Dedifferentiated amniotic fluid mesenchymal stem cell (primary cell): ENCODE measurements at regions not wholly inside any gene's neighbourhood (a gene's known extent, or its start where the extent isn't known, plus 50 kb on each side); places are given as distances from the start of the nearest gene placed in this dataset.

Experiments
- DNase-seq: peaks from one replicate; pipeline ENCODE4 v3.0.0-alpha.2; 2016; ENCODE audit errors: extremely low spot score

GRCh38 chr6:163809364-163809763, 394.8 kb downstream of the QKI start:
- no peak for DNase-seq

- no peak for DNase-seq
These were observed 394.4 kb downstream of the QKI start for GRCh38 chr6:163808871-163809270.

GRCh38 chr6:163808231-163808630, 393.7 kb downstream of the QKI start:
- no peak for DNase-seq

GRCh38 chr6:163806755-163807499, 392.4 kb downstream of the QKI start:
- no peak for DNase-seq

GRCh38 chr6:163804991-163805390, 390.5 kb downstream of the QKI start:
- DNase-seq: no peak

- no peak for DNase-seq
These were observed 387.7 kb downstream of the QKI start for GRCh38 chr6:163802267-163802666.

- DNase-seq: no peak
These were observed 382.9 kb downstream of the QKI start for GRCh38 chr6:163797296-163797845.

GRCh38 chr6:163793011-163793983, 378.8 kb downstream of the QKI start:
- DNase-seq: peak; percentile 66

GRCh38 chr6:163790266-163790840, 375.8 kb downstream of the QKI start:
- peak; percentile 43 for DNase-seq

- no peak for DNase-seq
These were observed 374.8 kb downstream of the QKI start for GRCh38 chr6:163789199-163789810.

- DNase-seq: no peak
These were observed 372.6 kb downstream of the QKI start for GRCh38 chr6:163786995-163787671.

- no peak for DNase-seq
These were observed 368.0 kb downstream of the QKI start for GRCh38 chr6:163782436-163783003.

GRCh38 chr6:163780994-163781393, 366.5 kb downstream of the QKI start:
- no peak for DNase-seq

GRCh38 chr6:163779727-163780284, 365.3 kb downstream of the QKI start:
- no peak for DNase-seq

- no peak for DNase-seq
These were observed 363.2 kb downstream of the QKI start for GRCh38 chr6:163777716-163778115.

GRCh38 chr6:163776906-163777686, 362.6 kb downstream of the QKI start:
- no peak for DNase-seq

- DNase-seq: no peak
These were observed 361.8 kb downstream of the QKI start for GRCh38 chr6:163776196-163776905.

GRCh38 chr6:163775313-163775712, 360.8 kb downstream of the QKI start:
- DNase-seq: no peak

- DNase-seq: no peak
These were observed 360.0 kb downstream of the QKI start for GRCh38 chr6:163774485-163774884.
